GM03348 (cell line): ENCODE measurements at regions not wholly inside any gene's neighbourhood (a gene's known extent, or its start where the extent isn't known, plus 50 kb on each side); places are given as distances from the start of the nearest gene placed in this dataset.

Experiments used
- DNase-seq: peaks from one replicate; pipeline ENCODE4 v3.0.0; 2012; ENCODE audit warnings: low spot score

GRCh38 chr13:33467556-33467955 is 182.0 kb upstream of the STARD13 start:
- no peak for DNase-seq

DNA sequence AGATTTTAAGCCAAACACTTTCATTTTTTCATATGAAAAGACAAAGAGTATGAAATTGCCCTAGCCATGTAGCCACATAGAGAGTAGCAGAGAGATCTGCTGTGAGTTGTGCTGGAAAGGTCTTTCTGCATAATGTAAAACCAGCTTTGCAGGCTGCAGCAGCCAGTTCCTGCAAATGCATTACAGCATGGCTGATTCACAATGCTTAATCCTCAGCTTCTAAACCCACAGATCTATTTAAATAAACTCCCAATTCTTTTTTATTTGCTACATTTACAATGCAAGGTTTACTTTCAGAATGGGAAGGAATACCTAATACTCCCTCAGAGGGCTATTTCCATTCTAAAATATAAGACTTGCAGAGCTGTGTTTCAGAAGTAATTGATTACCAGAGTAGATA is 185.6 kb upstream of the STARD13 start:
- no peak for DNase-seq

- DNase-seq, result no peak
These were observed 186.9 kb upstream of the STARD13 start for GRCh38 chr13:33472446-33472845.

- no peak for DNase-seq
These were observed 193.6 kb upstream of the STARD13 start for GRCh38 chr13:33479105-33479504.

GRCh38 chr13:33480561-33480960 is 195.0 kb upstream of the STARD13 start:
- no peak for DNase-seq

DNA sequence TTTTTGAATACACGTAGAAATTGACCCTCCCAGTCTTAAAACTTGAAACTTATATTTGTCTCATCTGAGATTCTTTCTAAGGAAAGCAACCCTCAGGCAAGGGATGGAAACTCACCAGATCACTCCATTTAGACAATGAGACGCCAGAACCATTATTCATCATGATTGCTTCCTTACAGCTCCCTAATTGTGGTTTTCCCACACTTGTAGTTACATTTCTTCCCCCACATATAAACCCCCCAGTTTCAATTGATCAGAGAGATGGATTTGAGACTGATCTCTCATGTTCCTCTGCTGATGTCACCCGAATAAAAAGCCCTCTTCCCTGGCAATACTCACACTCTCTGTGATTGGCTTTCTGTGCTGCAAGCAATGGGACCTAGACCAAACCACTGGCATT is 197.9 kb upstream of the STARD13 start:
- no peak for DNase-seq

GRCh38 chr13:33485247-33485646 is 199.7 kb upstream of the STARD13 start:
- no peak for DNase-seq

DNA sequence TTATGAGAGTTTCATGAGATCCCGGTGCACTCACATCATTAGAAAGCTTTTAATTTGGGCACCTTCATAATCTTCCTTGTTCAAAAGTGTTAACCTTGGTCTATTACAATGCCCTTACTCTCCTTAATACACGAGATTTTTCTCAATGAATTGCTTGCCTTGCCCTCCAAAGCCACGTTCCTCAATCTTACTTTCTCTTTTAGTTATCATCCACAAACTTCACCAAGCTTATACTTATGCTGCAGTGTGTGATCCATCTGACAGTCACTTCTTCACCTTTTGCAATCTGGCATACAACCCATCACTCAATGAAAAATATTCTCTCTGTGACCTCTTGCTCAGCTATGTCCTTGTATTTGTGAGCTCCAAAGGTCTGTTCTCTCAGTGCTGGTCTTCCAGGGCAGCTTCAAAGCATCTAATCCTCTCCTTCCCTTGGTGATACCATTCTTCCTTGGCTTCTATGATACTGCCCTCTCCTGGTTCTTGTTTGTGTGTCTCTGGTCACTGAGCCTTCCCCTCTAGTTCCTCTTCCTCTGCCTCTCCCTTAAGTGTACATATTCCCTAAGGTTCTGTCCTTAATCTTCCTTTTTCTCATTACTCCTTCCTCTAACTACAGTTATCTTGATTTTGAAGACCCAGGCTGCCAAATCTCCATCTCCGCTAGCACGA is 202.2 kb upstream of the STARD13 start:
- peak; percentile 50 for DNase-seq

GRCh38 chr13:33489563-33489962 is 204.0 kb upstream of the STARD13 start:
- no peak for DNase-seq

- no peak for DNase-seq
These were observed 205.1 kb upstream of the STARD13 start for GRCh38 chr13:33490461-33491327.

- DNase-seq, result no peak
These were observed 208.3 kb upstream of the STARD13 start for GRCh38 chr13:33493672-33494365.

DNA sequence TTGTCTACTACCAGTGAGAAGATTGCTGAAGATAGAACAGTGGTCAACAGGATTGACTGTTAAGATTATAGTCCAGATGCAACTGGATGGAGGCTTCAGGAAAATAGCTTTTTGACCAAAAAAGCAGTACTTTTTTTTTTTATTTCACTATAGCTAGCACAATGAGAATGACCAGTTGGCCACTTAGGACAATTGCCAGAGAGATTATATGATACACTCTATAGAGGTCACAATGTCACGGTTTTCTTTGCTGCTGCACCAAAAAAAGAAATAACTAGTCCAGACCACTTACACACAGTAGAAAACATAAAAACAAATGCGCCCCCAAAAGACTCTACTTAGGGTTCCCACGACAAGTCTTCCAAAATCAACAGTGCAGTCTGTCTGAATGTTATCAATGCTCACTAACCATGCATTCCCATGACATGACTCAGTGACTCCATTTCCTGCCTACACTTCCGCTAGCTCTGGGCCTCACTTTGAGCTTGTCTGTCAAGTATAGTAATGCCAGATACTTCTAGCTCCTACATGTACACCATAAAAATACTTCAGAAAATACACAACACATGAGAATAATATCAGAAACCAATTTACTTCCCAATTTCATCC is 209.1 kb upstream of the STARD13 start:
- DNase-seq, result peak; percentile 26

DNA sequence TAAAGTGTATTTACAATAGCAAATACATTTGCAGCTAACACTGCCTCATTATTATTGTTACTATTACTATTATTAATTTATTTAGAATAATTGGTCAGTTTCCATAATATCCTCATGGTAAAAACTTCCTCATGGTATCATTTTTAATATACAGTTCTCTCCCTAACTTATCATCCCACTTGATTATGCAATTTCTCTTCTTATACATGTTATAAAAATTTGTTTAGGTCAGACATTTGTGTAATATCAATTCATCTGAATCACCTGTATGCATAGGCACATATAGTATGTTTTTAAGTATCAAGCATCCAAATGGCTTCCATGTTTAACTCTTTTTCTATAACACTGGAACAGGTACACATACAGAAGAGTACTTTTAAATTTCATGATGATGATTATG is 210.8 kb upstream of the STARD13 start:
- no peak for DNase-seq

- DNase-seq, result no peak
These were observed 211.7 kb upstream of the STARD13 start for GRCh38 chr13:33497146-33497845.

- no peak for DNase-seq
These were observed 222.5 kb upstream of the STARD13 start for GRCh38 chr13:33508060-33508459.

DNA sequence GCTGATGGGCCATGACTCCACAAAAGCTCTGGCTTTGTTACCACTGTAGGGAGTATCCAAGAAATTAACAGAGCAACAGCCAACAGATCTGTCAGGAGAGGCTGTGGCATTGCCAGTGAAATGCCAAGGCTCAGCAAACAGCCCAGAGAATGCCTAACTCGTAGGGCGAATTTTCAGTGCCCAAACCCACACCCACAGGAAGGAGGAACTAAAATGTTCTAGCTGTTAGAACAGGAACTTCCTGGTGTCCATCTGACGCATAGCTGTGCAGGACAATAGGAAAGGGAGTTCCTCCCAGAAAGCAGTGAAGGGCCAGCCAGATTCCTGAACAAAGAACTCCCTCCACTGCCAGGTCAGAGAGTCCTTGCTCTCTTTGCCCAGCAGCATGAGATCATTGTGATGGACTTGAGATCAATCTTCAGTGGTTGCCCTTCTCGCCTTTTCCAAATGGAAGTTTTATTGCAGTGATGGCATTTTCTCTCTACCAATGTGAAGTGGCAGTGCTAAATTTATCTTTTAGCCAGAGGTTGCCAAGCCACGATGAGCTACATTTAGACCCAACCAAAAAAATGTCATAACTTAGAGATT is 224.2 kb upstream of the STARD13 start:
- DNase-seq, result peak; percentile 43

DNA sequence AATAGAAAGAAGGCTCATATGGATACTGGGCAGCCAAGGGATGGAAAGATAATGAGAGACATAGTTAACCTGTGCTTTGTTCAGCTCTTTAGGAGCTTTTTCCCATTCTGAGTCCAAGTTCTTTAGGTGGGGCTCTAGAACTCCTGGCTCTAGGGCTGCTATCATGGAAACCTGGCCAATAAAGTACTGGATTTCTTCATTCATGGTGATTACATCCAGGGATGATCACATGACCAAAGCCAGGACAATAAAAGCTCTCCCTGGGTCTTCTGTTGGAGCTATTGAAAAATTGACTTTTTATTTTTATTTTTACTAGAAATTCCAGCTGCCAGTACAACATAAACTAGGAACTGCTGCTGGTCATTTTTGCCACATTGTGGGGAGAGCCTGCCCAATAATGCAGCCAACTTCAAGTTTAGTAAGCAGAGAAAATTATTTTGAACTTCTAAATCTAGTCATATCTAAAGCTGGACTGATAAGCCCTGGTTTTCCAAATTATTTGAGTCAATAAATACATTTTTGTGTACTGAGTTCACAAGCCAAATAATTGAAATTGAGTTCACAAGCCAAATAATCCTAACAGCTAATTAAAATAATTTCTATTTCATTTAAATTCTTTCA is 224.9 kb upstream of the STARD13 start:
- no peak for DNase-seq

- no peak for DNase-seq
These were observed 227.5 kb upstream of the STARD13 start for GRCh38 chr13:33512880-33513554.

DNA sequence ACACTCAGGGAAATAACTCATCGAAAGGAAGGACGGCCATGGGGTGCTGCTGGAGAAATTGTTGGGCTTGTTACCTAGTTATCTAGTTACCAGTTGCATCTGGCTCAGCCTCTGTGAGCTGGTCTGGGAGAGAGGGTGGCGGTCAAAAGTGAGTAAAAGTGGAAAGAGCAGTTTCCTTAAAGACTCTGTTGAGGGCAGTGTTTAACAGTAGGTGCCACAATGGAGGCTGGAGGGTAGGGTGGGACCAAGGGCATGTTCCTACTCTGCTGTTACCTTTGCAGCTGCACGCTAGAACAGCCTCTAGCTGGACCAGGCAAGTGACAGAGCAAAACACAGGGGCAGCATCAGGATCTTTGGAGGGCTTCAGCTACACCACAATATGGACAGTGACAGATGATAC is 228.8 kb upstream of the STARD13 start:
- DNase-seq, result no peak

DNA sequence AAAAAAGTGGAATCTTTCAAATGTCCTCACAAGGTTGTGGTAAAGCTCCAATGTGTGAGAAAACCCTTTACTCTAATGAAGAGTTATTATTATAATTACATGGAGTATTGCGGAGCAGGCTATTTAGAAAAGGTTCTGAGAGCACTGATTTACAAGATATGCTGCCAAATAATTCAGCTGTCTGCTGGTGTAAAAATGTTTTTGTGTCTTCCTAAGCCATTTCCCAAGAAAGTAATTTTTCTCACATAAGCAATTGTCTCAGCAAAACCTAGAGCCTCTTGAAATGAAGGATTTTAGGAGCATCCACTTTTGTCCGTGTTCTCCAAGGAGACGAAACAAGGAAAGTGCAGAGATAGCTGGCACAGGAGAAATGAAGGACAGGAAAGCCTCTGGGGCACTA is 229.6 kb upstream of the STARD13 start:
- no peak for DNase-seq
